ENCODE measurements at regions not wholly inside any gene's neighbourhood (a gene's known extent, or its start where the extent isn't known, plus 50 kb on each side); places are given as distances from the start of the nearest gene placed in this dataset.

- ATAC-seq (no peak), DNase-seq (ENCODE audit: low read depth, low spot score) (no peak)
- Histone ChIP-seq H3K9me3 (ENCODE audit: control insufficient read depth, insufficient read depth, low read depth, low read length) (no peaks in the 10 kb centered on the region), H3K4me3 (ENCODE audit: low read depth in 2 of 2, low read length in 2 of 2) (no peak overlapping the region), H3K4me1 (ENCODE audit: control insufficient read depth, insufficient read depth, low read length) (no peaks in the 10 kb centered on the region), H3K36me3 (ENCODE audit: control insufficient read depth, insufficient read depth, low read length) (no peaks in the 10 kb centered on the region), H3K27me3 (ENCODE audit: control insufficient read depth, insufficient read depth, low read length) (no peaks in the 10 kb centered on the region), H3K27ac (ENCODE audit: low read length) (no peak overlapping the region)
- ChIA-PET POLR2A (no interaction called here), CTCF (no interaction called here)
- BruUV-seq (replicated peaks), result no TSS peak
- in situ Hi-C loops (cut with HindIII; ENCODE audit: low pct_unique_long_range_greater_than_20kb, low sequenced_read_pairs) (no loop called here), intact Hi-C loops (cut with micrococcal nuclease; ENCODE audit: unreplicated experiment) (no loop called here)
- no peak for TF ChIP-seq CTCF (IDR thresholded peaks at IDR 0.05)
- no peak for TF ChIP-seq SIN3A (IDR thresholded peaks at IDR 0.05; ENCODE audit: borderline replicate concordance, insufficient read depth, low read depth, low read length)
- TF ChIP-seq TCF7L2 (IDR thresholded peaks at IDR 0.05; ENCODE audit: low read depth, low read length), result no peak
- TF ChIP-seq REST (IDR thresholded peaks at IDR 0.05; ENCODE audit: insufficient read depth in 1 of 2, low read depth in 2 of 2, low read length in 1 of 2), result no peak
- no peak for TF ChIP-seq POLR2AphosphoS5 (IDR thresholded peaks at IDR 0.05; ENCODE audit: low read depth, low read length)
These were observed 344.0 kb downstream of the DSC3 start for GRCh38 chr18:30698571-30698970.

GRCh38 chr18:30696201-30696600 is 346.3 kb downstream of the DSC3 start:
- ATAC-seq (no peak), DNase-seq (ENCODE audit: low read depth, low spot score) (no peak)
- ChIA-PET CTCF (no interaction called here), POLR2A (no interaction called here)
- H3K9me3 ChIP-seq (ENCODE audit: control insufficient read depth, insufficient read depth, low read depth, low read length), result no peaks in the 10 kb centered on the region
- H3K36me3 ChIP-seq (ENCODE audit: control insufficient read depth, insufficient read depth, low read length), result no peaks in the 10 kb centered on the region
- TF ChIP-seq CTCF (IDR thresholded peaks at IDR 0.05) (no peak), SIN3A (IDR thresholded peaks at IDR 0.05; ENCODE audit: borderline replicate concordance, insufficient read depth, low read depth, low read length) (no peak)
- H3K27me3 ChIP-seq (ENCODE audit: control insufficient read depth, insufficient read depth, low read length), result no peaks in the 10 kb centered on the region
- intact Hi-C loops (cut with micrococcal nuclease; ENCODE audit: unreplicated experiment), result no loop called here
- in situ Hi-C loops (cut with HindIII; ENCODE audit: low pct_unique_long_range_greater_than_20kb, low sequenced_read_pairs), result no loop called here
- no peak overlapping the region for H3K4me3 ChIP-seq (ENCODE audit: low read depth in 2 of 2, low read length in 2 of 2)
- no TSS peak for BruUV-seq (replicated peaks)
- H3K4me1 ChIP-seq (ENCODE audit: control insufficient read depth, insufficient read depth, low read length), result no peaks in the 10 kb centered on the region
- no peak overlapping the region for H3K27ac ChIP-seq (ENCODE audit: low read length)

- DNase-seq (ENCODE audit: low read depth, low spot score), result no peak
- TF ChIP-seq REST (IDR thresholded peaks at IDR 0.05; ENCODE audit: insufficient read depth in 1 of 2, low read depth in 2 of 2, low read length in 1 of 2) (no peak), SIN3A (IDR thresholded peaks at IDR 0.05; ENCODE audit: borderline replicate concordance, insufficient read depth, low read depth, low read length) (no peak), CTCF (IDR thresholded peaks at IDR 0.05) (no peak)
- no peaks in the 10 kb centered on the region for H3K27me3 ChIP-seq (ENCODE audit: control insufficient read depth, insufficient read depth, low read length)
- CTCF ChIA-PET, result no interaction called here
- BruUV-seq (replicated peaks), result no TSS peak
- POLR2A ChIA-PET, result no interaction called here
- H3K9me3 ChIP-seq (ENCODE audit: control insufficient read depth, insufficient read depth, low read depth, low read length), result no peaks in the 10 kb centered on the region
- H3K27ac ChIP-seq (ENCODE audit: low read length), result no peak overlapping the region
- ATAC-seq, result no peak
- no peaks in the 10 kb centered on the region for H3K4me1 ChIP-seq (ENCODE audit: control insufficient read depth, insufficient read depth, low read length)
- intact Hi-C loops (cut with micrococcal nuclease; ENCODE audit: unreplicated experiment) (no loop called here), in situ Hi-C loops (cut with HindIII; ENCODE audit: low pct_unique_long_range_greater_than_20kb, low sequenced_read_pairs) (no loop called here)
- no peak overlapping the region for H3K4me3 ChIP-seq (ENCODE audit: low read depth in 2 of 2, low read length in 2 of 2)
- no peaks in the 10 kb centered on the region for H3K36me3 ChIP-seq (ENCODE audit: control insufficient read depth, insufficient read depth, low read length)
These were observed 347.8 kb downstream of the DSC3 start for GRCh38 chr18:30694773-30695172.

Data from Panc1 (cell line).